K562 (cell line): ENCODE measurements at regions not wholly inside any gene's neighbourhood (a gene's known extent, or its start where the extent isn't known, plus 50 kb on each side); places are given as distances from the start of the nearest gene placed in this dataset.

Experiments
- ATAC-seq: fragments of 200-7000 bp; cut with Tn5 transposase; 3 replicates; pipeline ENCODE4 v1.9.1; 2020; ENCODE audit warnings: moderate library complexity
- BruUV-seq: library from RNA; stranded (reverse); fragments of 400-500 nt; replicated peaks from 2 replicates; lab custom pipeline; 2021; lab: Mats Ljungman, UMichigan
- CTCF ChIA-PET: fragments of 300-600 bp; formaldehyde crosslinking; extraction: SDS; loops from one replicate; lab custom pipeline; 2021; ENCODE audit warnings: low intra/inter-chr PET ratio; lab: Yijun Ruan, JAX
- POLR2A ChIA-PET: fragments of 300-600, 350-650 bp; sonication (Branson Sonifier 250); formaldehyde crosslinking; extraction: SDS; loops from one replicate; lab custom pipeline; 2021; ENCODE audit warnings: antibody characterized with exemption, inconsistent platforms; lab: Yijun Ruan, JAX
- DNase-seq, 4 experiments: peaks; one replicate each; pipeline versions ENCODE4 v3.0.0 to v3.0.0-alpha.2; 2011 to 2018; ENCODE audit warnings: low spot score in 3 of 4, mixed read lengths in 3 of 4; ENCODE audit errors: extremely low read depth in 1 of 4
- FAIRE-seq: peaks from 2 replicates; lab custom pipeline; 2011; peaks lifted over from hg19 to GRCh38; lab: Jason Lieb, UNC
- H2AFZ ChIP-seq: 2 replicates; pipeline ENCODE4 v1.6.0; 2011; ENCODE audit warnings: low read depth, low read length, control low read depth, inconsistent platforms
- H3K27ac ChIP-seq: fragments of 200-600 bp; 3 replicates; pipeline ENCODE4 v1.8.0; 2011; ENCODE audit warnings: low read depth, mild to moderate bottlenecking, control low read depth, inconsistent platforms, low read length, moderate library complexity, mixed read lengths; ENCODE audit errors: extremely low read depth
- H3K27me3 ChIP-seq, 2 experiments: fragments of 300-600 bp in 1 of 2; 2 replicates in 1 of 2; 3 replicates in 1 of 2; pipeline versions ENCODE4 v1.6.0 to v1.8.0; 2011; ENCODE audit warnings: inconsistent platforms in 2 of 2, low read length in 2 of 2, mild to moderate bottlenecking in 1 of 2, mixed read lengths in 1 of 2, moderate library complexity in 1 of 2; ENCODE audit not compliant: control insufficient read depth in 2 of 2, insufficient read depth in 2 of 2
- H3K36me3 ChIP-seq: fragments of 300-600 bp; 3 replicates; pipeline ENCODE4 v1.8.0; 2011; ENCODE audit warnings: mild to moderate bottlenecking, low read length, inconsistent platforms; ENCODE audit not compliant: control insufficient read depth, insufficient read depth
- H3K4me1 ChIP-seq, 2 experiments: fragments of 200-600 bp in 1 of 2; replicated peaks in 1 of 2; 2 replicates in 1 of 2; 3 replicates in 1 of 2; pipeline versions ENCODE4 v1.5.1 to v1.8.0; 2011; ENCODE audit warnings: inconsistent platforms in 2 of 2, low read length in 2 of 2, mild to moderate bottlenecking in 1 of 2, mixed read lengths in 1 of 2, moderate library complexity in 1 of 2; ENCODE audit not compliant: control insufficient read depth in 2 of 2, insufficient read depth in 2 of 2
- H3K4me2 ChIP-seq: 2 replicates; pipeline ENCODE4 v1.6.1; 2011; ENCODE audit warnings: low read length, control low read depth, inconsistent platforms, mixed read lengths; ENCODE audit not compliant: insufficient read depth
- H3K4me3 ChIP-seq: fragments of 200-600 bp; sonication (generic), shearing (Covaris generic); 2 replicates; pipeline ENCODE4 v1.5.1; 2016; ENCODE audit warnings: control low read depth, inconsistent platforms
- H3K79me2 ChIP-seq: fragments of 200-600 bp; 3 replicates; pipeline ENCODE4 v1.8.0; 2011; ENCODE audit warnings: low read length, inconsistent platforms; ENCODE audit not compliant: control insufficient read depth, insufficient read depth
- H3K9ac ChIP-seq, 2 experiments: 2 replicates each; pipeline versions ENCODE4 v1.6.0 to v1.6.1; 2011; ENCODE audit warnings: low read depth in 2 of 2, low read length in 2 of 2, control low read depth in 1 of 2, inconsistent platforms in 1 of 2, mild to moderate bottlenecking in 1 of 2, mixed read lengths in 1 of 2; ENCODE audit not compliant: insufficient read depth in 1 of 2
- H3K9me1 ChIP-seq: one replicate; pipeline ENCODE4 v1.6.0; 2011; ENCODE audit warnings: inconsistent platforms, mild to moderate bottlenecking, low read length, moderate library complexity; ENCODE audit not compliant: control insufficient read depth, insufficient read depth
- H3K9me3 ChIP-seq: replicated peaks from 2 replicates; pipeline ENCODE4 v1.5.1; 2011; ENCODE audit warnings: low read depth, low read length, inconsistent platforms; ENCODE audit not compliant: control insufficient read depth, insufficient read depth
- H4K20me1 ChIP-seq: replicated peaks from 2 replicates; pipeline ENCODE4 v1.6.1; 2011; ENCODE audit warnings: low read length, inconsistent platforms, mixed read lengths; ENCODE audit not compliant: control insufficient read depth, insufficient read depth
- TEAD2 ChIP-seq: fragments of 450-650 bp; IDR thresholded peaks from 2 replicates; pipeline ENCODE4 v1.6.1; 2016; ENCODE audit warnings: missing genetic modification characterization, control low read depth, missing compliant biosample characterization
- ZNF699 ChIP-seq: fragments of 250-450 bp; sonication (Bioruptor Pico); IDR thresholded peaks from 2 replicates; pipeline ENCODE4 v1.8.0; 2021; ENCODE audit warnings: mild to moderate bottlenecking, moderate library complexity; ENCODE audit not compliant: insufficient replicate concordance
- WGBS: fragments of 100-300 bp; shearing (Covaris generic); methylation state at CpG from one replicate; pipeline ENCODE4 v1.1.6; 2016; ENCODE audit warnings: low coverage, mixed read lengths; ENCODE audit not compliant: insufficient coverage; ENCODE audit errors: missing lambda C conversion rate; 5-methylcytosine and 5-hydroxymethylcytosine counted together
- in situ Hi-C: fragments of 300-500 bp; cut with MboI; formaldehyde crosslinking; loops from 4 replicates; pipeline ENCODE4 v1.15.0; 2018; ENCODE audit warnings: inconsistent platforms, mixed read lengths
- intact Hi-C: fragments of 100-400 bp; cut with micrococcal nuclease; formaldehyde crosslinking; loops from 2 replicates; pipeline ENCODE4 v1.14.2; 2022
- TF ChIP-seq, protein P1 (sequence below): sonication (generic); formaldehyde crosslinking; IDR thresholded peaks from 2 replicates; pipeline ENCODE4 v1.8.0; 2022; ENCODE audit warnings: mild to moderate bottlenecking, missing genetic modification reagents
- TF ChIP-seq, protein P2 (sequence below): fragments of 250-450 bp; sonication (Bioruptor Pico); IDR thresholded peaks from 2 replicates; pipeline ENCODE4 v1.8.0; 2022; ENCODE audit warnings: inconsistent platforms, mild to moderate bottlenecking, moderate library complexity, borderline replicate concordance
- TF ChIP-seq, protein P3 (sequence below): fragments of 250-450 bp; sonication (Bioruptor Pico); IDR thresholded peaks from 2 replicates; pipeline ENCODE4 v1.4.0; 2020; ENCODE audit warnings: mild to moderate bottlenecking, moderate library complexity, borderline replicate concordance

DNA sequence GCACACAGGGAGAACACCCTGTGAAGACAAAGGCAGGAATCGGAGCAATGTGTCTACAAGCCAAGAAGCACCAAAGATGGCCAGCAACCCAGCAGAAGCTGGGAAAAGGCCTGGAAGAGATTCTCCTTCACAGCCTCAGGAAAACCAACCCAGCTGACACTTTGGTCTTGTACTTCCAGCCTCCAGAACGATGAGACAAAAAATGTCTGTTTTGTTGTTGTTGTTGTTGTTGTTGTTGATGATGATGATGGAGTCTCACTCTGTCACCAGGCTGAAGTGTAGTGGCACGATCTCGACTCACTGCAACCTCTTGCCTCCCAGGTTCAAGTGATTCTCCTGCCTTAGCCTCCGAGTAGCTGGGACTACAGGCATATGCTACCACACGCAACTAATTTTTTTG is 157.3 kb downstream of the ETS2 start (continued):
- TF ChIP-seq TEAD2 (tag): no peak

- BruUV-seq: no TSS peak
- no peak for ATAC-seq
- no peak overlapping the region for H2AFZ ChIP-seq
- H3K27ac ChIP-seq: no peak overlapping the region
- no peak for DNase-seq
- peaks cover 0 to 10% of the 10 kb centered on the region in 2 experiments; a peak in 2 of 5 replicates for H3K27me3 ChIP-seq
- intact Hi-C loops: no loop called here
- H3K4me3 ChIP-seq: no peak overlapping the region
- H3K36me3 ChIP-seq: no peaks in the 10 kb centered on the region
- POLR2A ChIA-PET: no interaction called here
- H3K9me1 ChIP-seq: no peaks in the 10 kb centered on the region
- CTCF ChIA-PET: no interaction called here
- H3K4me1 ChIP-seq: peaks cover 3 to 49% of the 10 kb centered on the region in 2 experiments; a peak in 4 of 5 replicates
- H3K79me2 ChIP-seq: no peaks in the 10 kb centered on the region
- WGBS: 59% methylated on average over 2 of the region's 2 CpGs
- FAIRE-seq: no peak
- no peak overlapping the region for H3K4me2 ChIP-seq
- no peak overlapping the region for H3K9ac ChIP-seq
- H4K20me1 ChIP-seq: no peaks in the 10 kb centered on the region
- H3K9me3 ChIP-seq: no peaks in the 10 kb centered on the region
- in situ Hi-C loops: no loop called here
- TF ChIP-seq, protein P1, sequence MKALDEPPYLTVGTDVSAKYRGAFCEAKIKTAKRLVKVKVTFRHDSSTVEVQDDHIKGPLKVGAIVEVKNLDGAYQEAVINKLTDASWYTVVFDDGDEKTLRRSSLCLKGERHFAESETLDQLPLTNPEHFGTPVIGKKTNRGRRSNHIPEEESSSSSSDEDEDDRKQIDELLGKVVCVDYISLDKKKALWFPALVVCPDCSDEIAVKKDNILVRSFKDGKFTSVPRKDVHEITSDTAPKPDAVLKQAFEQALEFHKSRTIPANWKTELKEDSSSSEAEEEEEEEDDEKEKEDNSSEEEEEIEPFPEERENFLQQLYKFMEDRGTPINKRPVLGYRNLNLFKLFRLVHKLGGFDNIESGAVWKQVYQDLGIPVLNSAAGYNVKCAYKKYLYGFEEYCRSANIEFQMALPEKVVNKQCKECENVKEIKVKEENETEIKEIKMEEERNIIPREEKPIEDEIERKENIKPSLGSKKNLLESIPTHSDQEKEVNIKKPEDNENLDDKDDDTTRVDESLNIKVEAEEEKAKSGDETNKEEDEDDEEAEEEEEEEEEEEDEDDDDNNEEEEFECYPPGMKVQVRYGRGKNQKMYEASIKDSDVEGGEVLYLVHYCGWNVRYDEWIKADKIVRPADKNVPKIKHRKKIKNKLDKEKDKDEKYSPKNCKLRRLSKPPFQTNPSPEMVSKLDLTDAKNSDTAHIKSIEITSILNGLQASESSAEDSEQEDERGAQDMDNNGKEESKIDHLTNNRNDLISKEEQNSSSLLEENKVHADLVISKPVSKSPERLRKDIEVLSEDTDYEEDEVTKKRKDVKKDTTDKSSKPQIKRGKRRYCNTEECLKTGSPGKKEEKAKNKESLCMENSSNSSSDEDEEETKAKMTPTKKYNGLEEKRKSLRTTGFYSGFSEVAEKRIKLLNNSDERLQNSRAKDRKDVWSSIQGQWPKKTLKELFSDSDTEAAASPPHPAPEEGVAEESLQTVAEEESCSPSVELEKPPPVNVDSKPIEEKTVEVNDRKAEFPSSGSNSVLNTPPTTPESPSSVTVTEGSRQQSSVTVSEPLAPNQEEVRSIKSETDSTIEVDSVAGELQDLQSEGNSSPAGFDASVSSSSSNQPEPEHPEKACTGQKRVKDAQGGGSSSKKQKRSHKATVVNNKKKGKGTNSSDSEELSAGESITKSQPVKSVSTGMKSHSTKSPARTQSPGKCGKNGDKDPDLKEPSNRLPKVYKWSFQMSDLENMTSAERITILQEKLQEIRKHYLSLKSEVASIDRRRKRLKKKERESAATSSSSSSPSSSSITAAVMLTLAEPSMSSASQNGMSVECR (CRISPR knock-in tag): no peak
- TF ChIP-seq, protein P2, sequence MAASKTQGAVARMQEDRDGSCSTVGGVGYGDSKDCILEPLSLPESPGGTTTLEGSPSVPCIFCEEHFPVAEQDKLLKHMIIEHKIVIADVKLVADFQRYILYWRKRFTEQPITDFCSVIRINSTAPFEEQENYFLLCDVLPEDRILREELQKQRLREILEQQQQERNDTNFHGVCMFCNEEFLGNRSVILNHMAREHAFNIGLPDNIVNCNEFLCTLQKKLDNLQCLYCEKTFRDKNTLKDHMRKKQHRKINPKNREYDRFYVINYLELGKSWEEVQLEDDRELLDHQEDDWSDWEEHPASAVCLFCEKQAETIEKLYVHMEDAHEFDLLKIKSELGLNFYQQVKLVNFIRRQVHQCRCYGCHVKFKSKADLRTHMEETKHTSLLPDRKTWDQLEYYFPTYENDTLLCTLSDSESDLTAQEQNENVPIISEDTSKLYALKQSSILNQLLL: no peak
- no peak for TF ChIP-seq ZNF699 (CRISPR knock-in tag)
- TF ChIP-seq, protein P3, sequence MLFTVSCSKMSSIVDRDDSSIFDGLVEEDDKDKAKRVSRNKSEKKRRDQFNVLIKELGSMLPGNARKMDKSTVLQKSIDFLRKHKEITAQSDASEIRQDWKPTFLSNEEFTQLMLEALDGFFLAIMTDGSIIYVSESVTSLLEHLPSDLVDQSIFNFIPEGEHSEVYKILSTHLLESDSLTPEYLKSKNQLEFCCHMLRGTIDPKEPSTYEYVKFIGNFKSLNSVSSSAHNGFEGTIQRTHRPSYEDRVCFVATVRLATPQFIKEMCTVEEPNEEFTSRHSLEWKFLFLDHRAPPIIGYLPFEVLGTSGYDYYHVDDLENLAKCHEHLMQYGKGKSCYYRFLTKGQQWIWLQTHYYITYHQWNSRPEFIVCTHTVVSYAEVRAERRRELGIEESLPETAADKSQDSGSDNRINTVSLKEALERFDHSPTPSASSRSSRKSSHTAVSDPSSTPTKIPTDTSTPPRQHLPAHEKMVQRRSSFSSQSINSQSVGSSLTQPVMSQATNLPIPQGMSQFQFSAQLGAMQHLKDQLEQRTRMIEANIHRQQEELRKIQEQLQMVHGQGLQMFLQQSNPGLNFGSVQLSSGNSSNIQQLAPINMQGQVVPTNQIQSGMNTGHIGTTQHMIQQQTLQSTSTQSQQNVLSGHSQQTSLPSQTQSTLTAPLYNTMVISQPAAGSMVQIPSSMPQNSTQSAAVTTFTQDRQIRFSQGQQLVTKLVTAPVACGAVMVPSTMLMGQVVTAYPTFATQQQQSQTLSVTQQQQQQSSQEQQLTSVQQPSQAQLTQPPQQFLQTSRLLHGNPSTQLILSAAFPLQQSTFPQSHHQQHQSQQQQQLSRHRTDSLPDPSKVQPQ (CRISPR knock-in tag): no peak
Measured at GRCh38 chr21:38960251-38960650, 154.5 kb downstream of the ETS2 start.
